Coronary artery (tissue), 2 donors: ENCODE measurements at regions not wholly inside any gene's neighbourhood (a gene's known extent, or its start where the extent isn't known, plus 50 kb on each side); places are given as distances from the start of the nearest gene placed in this dataset.

Experiments
- DNase-seq: peaks from one replicate; pipeline ENCODE4 v3.0.0-alpha.2; 2017; ENCODE audit warnings: low spot score
- H3K27ac ChIP-seq, 2 donors: fragments of 200-600 bp; sonication (generic); one replicate each; pipeline ENCODE4 v1.5.1; 2016 to 2019
- H3K4me3 ChIP-seq: fragments of 200-600 bp; sonication (generic); 2 replicates; pipeline ENCODE4 v1.5.1; 2016; ENCODE audit warnings: mild to moderate bottlenecking, moderate library complexity
- CTCF ChIP-seq: fragments of 200-600 bp; sonication (generic); IDR thresholded peaks from one replicate; pipeline ENCODE4 v1.5.1; 2019; ENCODE audit warnings: antibody characterized with exemption

- H3K4me3 ChIP-seq: no peak overlapping the region
- DNase-seq: no peak
- H3K27ac ChIP-seq: no peak overlapping the region
- TF ChIP-seq CTCF: no peak
These were observed 242.9 kb upstream of the ZNF462 start for GRCh38 chr9:106620081-106620480.

- TF ChIP-seq CTCF: no peak
- Histone ChIP-seq H3K27ac (no peak overlapping the region), H3K4me3 (no peak overlapping the region)
- DNase-seq: no peak
These were observed 242.1 kb upstream of the ZNF462 start for GRCh38 chr9:106620866-106621265.

GRCh38 chr9:106621313-106622163 is 241.4 kb upstream of the ZNF462 start:
- Histone ChIP-seq H3K4me3 (no peak overlapping the region), H3K27ac (peak overlapping the region in 1 of 2 donors; percentile 21)
- DNase-seq: no peak
- TF ChIP-seq CTCF: no peak

- TF ChIP-seq CTCF: no peak
- Histone ChIP-seq H3K27ac (peak overlapping the region in 1 of 2 donors; percentile 21), H3K4me3 (no peak overlapping the region)
- no peak for DNase-seq
These were observed 240.8 kb upstream of the ZNF462 start for GRCh38 chr9:106622164-106622487.

- no peak for DNase-seq
- no peak overlapping the region for H3K4me3 ChIP-seq
- H3K27ac ChIP-seq: no peak overlapping the region
- no peak for TF ChIP-seq CTCF
These were observed 239.4 kb upstream of the ZNF462 start for GRCh38 chr9:106623558-106623957.

- DNase-seq: no peak
- no peak for TF ChIP-seq CTCF
These were observed 237.6 kb upstream of the ZNF462 start for GRCh38 chr9:106625259-106625789.

GRCh38 chr9:106626936-106627335 is 236.0 kb upstream of the ZNF462 start:
- DNase-seq: no peak
- Histone ChIP-seq H3K27ac (no peak overlapping the region), H3K4me3 (no peak overlapping the region)
- no peak for TF ChIP-seq CTCF

More at GRCh38 chr9:106625259-106625789, 237.6 kb upstream of the ZNF462 start:
- H3K27ac ChIP-seq: peak overlapping the region in 1 of 2 donors; percentile 16
- no peak overlapping the region for H3K4me3 ChIP-seq
